HG03108 (cell line): ENCODE measurements at regions not wholly inside any gene's neighbourhood (a gene's known extent, or its start where the extent isn't known, plus 50 kb on each side); places are given as distances from the start of the nearest gene placed in this dataset.
A peak's percentile ranks its signal among the peaks of the same experiment; 100 is the strongest.
"Not testable (repeated sequence)": the region's sequence is repeated elsewhere in the genome, so short reads cannot be mapped to it uniquely, and the experiment has no call there.

ENCODE experiments used
- ATAC-seq: cut with Tn5 transposase; IDR thresholded peaks from one replicate; pipeline ENCODE4 v1.9.1; 2021; ENCODE audit warnings: moderate library complexity; ENCODE audit not compliant: unreplicated experiment

DNA sequence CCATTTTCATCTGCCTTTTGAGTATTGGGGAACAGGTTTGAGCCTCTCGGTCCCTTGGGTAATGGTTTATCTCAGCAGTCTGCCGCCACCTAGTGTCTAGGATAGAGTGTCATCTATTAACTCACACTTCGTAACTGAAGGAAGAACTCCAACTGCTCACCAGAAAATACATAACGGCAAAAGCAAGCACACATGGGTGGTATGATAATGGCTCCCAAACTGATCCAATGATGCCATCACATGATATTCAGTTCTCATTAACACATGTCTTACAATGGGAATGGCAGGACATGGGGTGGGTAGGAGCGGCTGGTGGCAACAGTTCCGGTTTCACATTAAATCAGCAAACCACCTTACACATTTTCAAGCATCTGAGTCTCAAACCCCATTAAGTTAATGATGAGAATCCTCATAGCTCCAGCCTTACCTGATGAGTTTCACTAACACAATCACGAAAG is 110.7 kb upstream of the PHACTR1 start:
- peak; percentile 33 for ATAC-seq

DNA sequence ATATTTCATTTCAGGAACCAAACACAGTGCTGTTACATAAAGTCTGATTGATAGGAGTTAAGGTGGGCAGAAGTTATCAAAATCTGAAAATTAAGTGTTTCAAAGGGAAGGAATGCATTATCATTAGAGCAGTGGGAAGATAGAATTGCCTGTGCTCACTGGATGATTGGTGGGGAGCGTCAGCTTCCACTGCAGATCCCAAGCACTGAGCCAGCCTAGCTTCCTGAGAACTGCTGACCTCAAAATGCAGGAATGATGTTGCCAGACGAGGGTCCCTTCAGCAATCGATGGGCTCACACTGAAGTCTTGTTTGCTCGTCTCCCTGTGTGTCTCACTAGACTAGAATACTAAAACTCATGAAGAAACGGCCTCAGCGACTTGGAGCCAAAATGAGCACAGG is 110.0 kb upstream of the PHACTR1 start:
- ATAC-seq = no peak

DNA sequence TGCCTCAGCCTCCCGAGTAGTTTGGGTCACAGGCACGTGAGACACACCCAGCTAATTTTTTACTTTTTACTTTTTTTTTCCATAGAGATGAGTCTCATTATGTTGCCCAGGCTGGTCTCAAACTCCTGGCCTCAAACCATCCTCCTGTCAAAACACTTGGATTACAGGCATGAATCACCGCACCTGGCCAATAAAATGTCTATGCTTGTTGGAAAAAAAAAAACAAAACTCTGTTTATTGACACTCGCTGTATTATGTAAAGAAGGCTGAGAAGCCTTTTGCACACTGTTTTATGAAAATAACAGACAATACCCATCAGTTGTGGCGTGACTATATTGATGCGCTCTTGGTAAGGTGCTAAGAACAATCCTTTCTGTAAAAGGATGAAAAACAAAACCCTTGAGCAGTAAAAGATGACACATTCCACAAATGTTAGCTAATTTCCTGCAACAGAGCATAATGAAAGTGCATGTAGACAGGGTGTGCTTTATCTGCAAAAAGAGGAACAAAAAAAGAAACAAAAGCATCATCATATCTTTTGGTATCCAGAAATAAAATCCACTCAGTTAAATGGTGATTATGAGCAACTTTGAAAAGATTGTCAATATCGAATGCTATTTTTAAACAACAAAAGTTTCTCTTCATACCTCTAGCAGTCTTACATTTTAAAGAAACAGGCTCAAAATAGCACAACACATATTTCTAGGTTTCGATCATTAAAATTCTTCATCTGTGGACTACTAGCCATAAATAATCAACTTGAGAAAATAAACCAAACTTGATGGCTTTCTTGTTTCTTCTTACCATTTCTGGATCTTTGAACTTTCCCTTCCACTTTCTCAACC is 108.3 kb upstream of the PHACTR1 start:
- ATAC-seq = peak; percentile 64

DNA sequence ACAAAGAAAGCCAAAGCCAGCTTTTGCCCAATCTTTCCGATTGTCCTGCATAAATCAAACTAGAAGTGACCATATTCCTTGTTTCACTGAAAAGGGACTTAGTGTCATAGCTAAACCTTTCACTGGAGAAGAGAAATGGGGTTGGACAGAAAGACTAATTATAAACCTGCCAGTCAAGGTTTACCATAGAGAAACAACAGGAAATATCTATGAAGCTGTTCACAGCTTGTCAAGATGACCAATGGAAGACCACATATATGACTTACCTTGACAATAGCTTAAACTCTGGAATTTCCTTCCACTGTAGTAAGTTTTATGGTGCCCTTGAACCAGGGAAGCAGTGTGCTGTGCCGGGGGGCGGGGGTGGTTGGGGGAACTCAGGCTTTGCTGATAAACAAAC is 107.7 kb upstream of the PHACTR1 start:
- no peak for ATAC-seq

DNA sequence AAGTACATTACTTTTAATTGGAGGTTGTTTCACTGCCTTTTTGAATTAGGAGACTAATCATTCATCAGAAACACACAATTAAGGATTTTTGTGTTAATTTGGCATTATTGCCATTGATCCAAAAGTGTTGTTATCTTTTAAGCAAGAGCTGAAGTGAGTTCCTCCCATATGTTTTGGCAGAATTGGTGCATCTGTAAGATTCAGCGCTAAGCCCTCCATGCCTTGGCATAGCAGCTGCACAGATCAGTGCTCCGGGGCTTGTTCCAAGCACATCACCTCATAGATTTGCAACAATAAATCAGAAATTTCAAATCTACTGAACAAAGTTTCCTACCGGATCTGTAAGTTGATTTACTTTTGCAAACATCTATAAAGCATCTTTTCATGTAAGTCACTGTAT is 106.8 kb upstream of the PHACTR1 start:
- ATAC-seq = no peak

DNA sequence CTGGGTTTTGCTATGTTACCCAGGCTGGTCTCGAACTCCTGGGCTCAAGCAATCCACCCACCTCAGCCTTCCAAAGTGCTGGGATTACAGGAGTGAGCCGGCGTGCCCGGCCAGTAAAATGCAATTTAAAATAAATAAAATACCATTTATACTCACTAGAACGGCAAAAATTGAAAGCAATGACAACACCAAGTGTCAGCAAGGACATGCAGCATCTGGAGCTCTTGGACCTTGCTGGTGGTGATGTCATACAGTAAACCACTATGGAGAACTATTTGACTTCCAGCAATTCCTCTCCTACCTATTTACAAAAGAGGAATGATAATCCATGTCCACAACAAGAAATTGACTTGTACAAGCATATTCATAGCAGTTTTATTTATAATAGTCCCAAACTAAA is 105.7 kb upstream of the PHACTR1 start:
- no peak for ATAC-seq

DNA sequence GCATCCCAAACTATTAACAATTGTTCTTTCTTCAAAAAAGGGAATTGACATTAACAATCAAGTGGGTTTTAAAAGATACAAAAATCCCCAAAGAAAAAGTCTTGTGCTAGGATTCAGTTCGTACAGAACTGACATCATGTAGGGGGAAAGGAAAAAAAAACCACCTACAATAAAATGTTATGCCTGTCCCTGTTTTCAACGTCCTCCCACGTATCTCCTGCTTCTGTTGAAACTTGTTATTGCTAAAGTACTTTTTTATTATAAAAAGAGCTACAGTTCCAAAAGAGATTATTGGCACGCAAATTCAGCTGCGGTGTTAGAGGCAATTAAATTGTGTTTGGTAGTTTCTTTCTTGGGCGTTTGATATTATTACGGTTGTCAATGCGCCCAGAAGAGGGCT is 102.8 kb upstream of the PHACTR1 start:
- ATAC-seq = no peak

DNA sequence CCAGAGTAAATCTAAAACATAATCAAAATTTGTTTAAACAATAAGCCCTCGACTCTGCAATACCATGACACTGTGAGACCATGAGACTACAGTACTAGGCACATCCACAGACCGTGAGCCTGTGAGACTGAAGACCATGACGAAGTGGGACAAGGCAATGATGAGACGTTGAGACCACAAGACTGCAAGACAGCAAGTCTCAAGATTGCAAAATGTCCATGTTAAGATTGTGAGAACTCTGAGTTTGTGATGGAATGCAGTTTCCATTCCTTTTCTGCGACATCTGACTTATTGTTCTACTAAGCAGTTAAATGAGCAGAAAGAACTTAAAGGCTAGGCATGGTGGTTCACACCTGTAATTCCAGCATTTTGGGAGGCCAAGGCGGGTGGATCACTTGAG is 102.1 kb upstream of the PHACTR1 start:
- ATAC-seq = no peak

DNA sequence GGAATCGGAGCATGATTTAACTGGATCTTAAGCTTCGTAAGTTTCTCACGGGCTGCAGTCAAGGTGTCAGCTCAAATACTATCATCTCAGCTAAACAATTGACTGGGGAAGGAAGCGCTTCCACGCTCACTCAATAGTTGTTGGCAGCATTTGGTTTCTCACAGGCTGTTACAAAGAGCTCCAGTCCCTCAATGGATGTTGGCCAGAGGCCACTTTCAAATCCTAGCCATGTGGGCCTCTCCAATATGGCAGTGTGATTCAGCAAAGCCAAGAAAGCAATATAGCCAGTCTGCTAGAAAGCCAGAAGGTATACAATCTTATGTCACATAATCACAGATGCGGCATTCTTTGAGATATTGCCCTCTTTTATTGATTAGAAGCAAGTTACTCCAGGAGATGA is 98.3 kb upstream of the PHACTR1 start:
- no peak for ATAC-seq

DNA sequence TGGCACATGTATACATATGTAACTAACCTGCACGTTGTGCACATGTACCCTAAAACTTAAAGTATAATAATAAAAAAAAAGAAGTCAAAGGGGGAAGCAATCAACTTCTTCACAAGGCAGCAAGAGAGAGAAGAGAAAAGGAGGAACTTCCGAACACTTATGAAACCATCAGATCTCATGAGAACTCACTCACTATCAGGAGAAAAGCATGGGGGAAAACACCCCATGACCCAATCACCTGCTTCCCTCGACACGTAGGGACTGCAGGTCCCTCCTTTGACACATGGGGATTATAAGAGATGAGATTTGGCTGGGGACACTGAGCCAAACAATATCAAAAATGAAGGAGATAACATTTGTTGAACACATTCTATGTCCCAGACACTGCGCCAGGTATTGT is 94.8 kb upstream of the PHACTR1 start:
- no peak for ATAC-seq

DNA sequence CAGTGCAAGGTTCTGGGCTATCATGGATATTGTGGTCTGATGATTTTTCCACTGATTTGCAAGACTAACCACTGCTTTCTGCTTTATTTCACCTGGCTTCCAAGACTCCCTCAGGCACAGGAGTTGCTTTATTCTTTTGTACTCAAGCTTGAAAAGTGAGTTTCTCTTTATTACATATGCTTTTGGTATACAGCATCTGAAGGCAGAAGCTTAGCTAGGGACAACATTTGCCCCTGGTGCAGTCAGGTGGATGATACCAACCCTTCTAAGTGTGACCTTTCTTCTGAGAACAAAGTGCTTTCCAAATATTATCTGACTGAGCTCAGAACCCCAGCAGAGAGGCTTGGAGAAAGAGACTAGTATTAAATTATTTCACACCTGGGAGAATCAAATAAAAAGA is 94.0 kb upstream of the PHACTR1 start:
- no peak for ATAC-seq

DNA sequence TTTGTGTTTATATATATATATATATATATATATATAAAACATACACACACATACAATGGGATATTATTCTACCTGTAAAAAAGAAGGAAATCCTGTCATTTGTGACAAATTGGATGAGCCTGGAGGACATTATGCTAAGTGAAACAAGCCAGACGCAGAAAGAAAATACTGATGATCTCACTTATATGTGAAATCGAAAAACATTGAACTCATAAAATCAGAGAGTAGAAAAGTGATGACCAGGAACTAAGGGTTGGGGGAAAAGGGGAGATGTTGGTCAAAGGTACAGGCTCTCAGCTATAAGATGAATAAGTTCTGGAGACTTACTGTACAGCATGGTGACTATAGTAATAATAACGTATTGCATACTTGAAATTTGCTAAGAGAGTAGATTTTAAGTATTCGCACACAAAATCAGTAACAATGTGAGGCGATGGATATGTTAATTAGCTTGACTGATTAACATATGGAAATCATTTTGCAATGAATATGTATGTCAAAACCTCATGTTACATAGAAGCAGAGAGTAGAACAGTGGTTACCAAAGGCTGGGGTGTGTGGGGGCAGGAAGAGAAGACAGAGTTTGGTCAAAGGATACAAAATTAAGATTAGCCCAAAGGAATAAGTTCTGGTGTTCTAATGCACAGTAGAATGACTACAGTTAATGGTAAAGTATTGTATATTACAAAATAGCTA is 92.3 kb upstream of the PHACTR1 start:
- ATAC-seq = no peak

DNA sequence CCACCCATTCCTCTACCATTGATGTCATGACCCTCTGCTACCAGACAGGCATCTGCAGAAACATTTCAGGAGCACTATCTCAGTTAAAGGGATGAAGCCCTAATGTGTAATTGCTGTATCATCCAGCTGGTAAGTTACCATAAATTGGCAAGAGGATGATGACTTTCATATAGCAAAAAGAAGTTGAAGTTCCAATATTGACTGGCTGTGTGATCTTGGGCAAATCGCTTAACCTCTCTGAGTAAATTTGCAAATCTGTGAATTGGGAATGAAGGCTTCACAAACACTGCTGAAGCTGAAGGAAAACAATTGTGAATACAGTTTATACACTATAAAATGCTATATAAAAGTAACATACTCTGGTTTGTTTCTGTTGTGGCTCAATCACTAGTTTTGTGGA is 89.5 kb upstream of the PHACTR1 start:
- no peak for ATAC-seq

DNA sequence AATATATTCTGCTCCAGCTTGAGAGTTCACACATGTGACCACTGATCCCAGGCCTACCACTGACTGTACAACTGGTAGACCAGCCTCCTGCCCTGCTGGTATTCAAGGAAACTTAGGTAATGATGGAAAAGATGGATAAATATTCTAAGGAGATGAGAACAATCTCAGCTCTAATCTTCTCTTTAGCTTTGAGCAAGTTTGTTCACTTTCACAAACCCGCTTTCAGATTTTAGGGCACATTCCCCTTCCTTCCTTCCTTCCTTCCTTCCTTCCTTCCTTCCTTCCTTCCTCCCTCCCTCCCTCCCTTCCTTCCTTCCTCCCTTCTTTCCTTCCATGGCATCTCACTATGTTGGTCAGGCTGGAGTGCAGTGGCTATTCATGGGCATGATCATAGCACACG is 88.2 kb upstream of the PHACTR1 start:
- ATAC-seq = no peak

DNA sequence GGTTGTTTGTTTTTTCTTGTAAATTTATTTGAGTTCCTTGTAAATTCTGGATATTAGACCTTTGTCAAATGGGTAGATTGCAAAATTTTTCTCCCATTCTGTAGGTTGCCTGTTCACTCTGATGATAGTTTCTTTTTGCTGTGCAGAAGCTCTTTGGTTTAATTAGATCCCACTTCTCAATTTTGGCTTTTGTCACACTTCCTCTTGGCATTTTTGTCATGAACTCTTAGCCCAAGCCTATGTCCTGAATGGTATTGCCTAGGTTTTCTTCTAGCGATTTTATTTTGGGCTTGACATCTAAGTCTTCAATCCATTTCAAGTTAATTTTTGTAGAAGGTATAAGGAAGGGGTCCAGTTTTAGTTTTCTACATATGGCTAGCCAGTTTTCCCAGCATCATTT is 82.8 kb upstream of the PHACTR1 start:
- not testable (repeated sequence) for ATAC-seq

DNA sequence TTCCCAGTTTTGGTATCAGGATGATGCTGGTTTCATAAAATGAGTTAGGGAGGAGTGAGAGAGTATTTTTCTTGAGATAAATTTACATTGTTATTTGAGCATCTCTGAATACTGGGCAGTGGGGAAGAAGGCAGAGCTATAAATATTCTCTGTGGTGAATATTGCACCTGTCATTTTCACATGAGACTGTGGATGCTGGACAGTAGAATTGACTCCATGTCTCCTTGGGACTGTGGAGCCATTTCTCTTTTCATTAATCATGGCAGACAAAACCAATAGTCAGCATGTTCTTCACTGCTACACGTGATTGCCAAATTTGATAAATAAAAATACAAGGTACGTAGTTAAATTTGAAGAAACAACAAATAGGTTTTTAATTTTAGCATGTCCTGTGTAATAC is 81.2 kb upstream of the PHACTR1 start:
- ATAC-seq = no peak

DNA sequence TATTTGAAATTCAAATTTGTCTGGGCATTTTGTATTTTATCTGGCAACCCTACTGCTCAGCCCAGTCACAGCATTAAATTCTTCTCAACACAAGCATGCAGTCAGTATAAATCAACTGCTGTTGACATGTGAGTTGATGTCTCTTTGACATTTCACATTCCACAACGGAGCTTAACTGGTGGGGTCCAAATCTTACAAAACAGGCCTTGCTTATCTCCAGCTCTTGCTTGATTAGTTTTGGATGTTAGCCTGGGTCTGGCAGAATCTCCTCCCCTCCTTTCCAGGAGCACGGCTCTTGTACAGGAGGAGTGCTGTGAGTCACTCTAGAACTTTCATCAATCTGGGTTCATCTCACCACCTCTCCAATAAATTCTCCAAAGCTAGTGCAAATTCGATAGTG is 80.8 kb upstream of the PHACTR1 start:
- no peak for ATAC-seq

DNA sequence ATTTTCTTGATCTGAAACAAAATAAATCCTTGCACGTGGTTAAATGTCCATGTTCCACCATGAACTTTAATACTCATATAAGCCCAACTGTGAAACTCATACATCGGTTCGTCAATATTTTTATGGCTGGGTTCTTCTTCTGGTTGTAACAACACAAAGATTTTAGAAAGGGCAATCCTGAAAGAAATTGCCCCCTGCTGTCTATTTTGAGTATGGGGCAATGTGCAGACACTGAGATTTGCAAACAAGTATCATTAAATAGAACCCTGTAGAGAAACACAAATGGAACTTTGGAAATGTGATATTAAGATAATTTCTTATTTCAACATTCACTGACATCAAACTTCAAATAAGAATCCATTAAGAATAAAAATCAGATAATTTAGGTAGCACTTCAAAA is 80.2 kb upstream of the PHACTR1 start:
- no peak for ATAC-seq

DNA sequence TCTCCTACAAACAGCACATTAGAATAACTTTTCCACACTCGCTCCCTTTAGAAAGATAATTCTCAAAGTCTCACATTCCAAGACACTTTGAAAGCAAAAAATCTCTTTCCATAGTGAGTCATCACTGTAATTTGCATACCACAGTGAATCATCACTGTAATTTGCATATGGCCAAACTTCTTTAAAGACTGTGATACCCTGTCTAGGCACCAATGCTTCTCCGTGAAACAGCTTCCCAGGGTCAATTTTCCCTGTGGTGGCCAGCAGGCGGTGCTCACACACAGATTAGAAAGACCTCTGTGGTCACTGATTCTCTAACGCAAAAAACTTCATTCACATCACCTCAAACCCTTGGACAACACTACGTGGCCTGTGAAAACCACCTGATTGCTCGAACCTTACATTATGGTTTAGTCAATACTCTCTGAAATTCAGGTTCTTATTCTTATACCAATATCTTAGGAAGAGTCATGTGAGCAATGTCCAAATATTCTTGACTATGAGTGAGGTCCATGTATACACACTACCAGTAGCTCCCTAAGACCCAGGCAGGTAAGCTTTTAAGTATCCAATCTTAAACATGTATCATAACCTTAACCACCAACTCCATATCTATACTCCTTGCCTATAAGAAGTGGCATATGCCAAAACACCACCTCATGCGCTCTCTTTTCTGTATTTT is 78.5 kb upstream of the PHACTR1 start:
- peak; percentile 70 for ATAC-seq

DNA sequence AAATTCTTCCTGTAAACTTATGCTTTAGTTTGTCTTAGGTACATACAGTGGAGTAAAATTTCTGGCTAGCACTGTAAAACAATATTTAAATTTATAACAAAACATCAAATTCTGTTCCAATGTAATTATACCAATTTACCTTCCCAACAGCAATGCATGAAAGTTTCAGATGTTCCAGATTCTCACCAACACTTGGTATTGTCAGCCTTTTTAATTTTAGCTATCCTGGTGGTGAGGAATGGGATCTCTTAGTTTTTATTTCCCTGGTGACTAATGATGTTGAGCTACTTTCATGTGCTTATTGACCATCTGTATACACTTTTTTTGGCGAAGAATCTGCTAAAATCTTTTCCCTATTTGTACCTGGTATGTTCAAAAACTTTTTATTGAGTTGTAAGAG is 76.1 kb upstream of the PHACTR1 start:
- no peak for ATAC-seq

DNA sequence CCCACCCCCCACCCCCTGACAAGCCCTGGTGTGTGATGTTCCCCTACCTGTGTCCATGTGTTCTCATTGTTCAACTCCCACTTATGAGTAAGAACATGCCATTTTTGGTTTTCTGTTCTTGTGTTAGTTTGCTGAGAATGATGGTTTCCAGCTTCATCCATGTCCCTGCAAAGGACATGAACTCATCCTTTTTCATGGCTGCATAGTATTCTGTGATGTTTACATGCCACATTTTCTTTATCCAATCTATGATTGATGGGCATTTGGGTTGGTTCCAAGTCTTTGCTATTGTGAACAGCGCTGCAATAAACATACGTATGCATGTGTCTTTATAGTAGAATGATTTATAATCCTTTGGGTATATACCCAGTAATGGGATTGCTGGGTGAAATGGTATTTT is 74.8 kb upstream of the PHACTR1 start:
- not testable (repeated sequence) for ATAC-seq

DNA sequence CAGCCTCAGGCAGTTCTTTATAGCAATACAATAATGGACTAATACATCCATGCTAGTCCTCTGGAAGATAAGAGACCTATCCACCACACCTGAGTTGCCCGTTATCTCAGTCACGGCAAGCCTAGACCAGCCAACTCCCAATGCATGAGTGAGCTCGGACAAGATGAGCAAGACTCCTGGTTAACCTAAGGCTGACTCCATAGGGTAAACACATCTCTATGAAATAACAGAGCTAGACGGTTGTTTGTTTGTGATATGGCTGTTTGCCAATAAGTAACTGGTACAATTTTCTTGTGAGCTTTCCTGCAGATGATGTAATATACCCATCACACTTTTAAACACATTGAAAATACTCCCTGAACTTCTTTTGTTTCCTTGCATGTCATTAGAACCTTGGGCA is 70.6 kb upstream of the PHACTR1 start:
- no peak for ATAC-seq
